Chondrocyte (in vitro differentiated cells): ENCODE measurements at regions not wholly inside any gene's neighbourhood (a gene's known extent, or its start where the extent isn't known, plus 50 kb on each side); places are given as distances from the start of the nearest gene placed in this dataset.

Experiments used
- DNase-seq: peaks from one replicate; pipeline ENCODE4 v3.0.0; 2021; ENCODE audit warnings: mixed read lengths, low spot score
- H3K27ac Mint-ChIP-seq: one replicate; pipeline ENCODE4 v1.8.0; 2021; ENCODE audit warnings: mild to moderate bottlenecking, moderate library complexity, mixed read lengths; ENCODE audit not compliant: unreplicated experiment
- H3K27me3 Mint-ChIP-seq: 2 replicates; pipeline ENCODE4 v1.8.0; 2021; ENCODE audit warnings: low read depth, mixed read lengths
- H3K36me3 Mint-ChIP-seq: 2 replicates; pipeline ENCODE4 v1.8.0; 2021; ENCODE audit warnings: low read depth, mixed read lengths
- H3K4me1 Mint-ChIP-seq: 2 replicates; pipeline ENCODE4 v1.8.0; 2021; ENCODE audit warnings: low read depth, mild to moderate bottlenecking, mixed read lengths
- H3K4me3 Mint-ChIP-seq: one replicate; pipeline ENCODE4 v1.8.0; 2021; ENCODE audit warnings: mild to moderate bottlenecking, moderate library complexity, mixed read lengths; ENCODE audit not compliant: unreplicated experiment
- H3K9me3 Mint-ChIP-seq: 2 replicates; pipeline ENCODE4 v1.8.0; 2021; ENCODE audit warnings: low read depth, mixed read lengths
- CTCF ChIP-seq: fragments of 200-600 bp; sonication (generic); IDR thresholded peaks from 2 replicates; pipeline ENCODE4 v1.5.0; 2021; ENCODE audit warnings: antibody characterized with exemption, mild to moderate bottlenecking, moderate library complexity

- Mint-ChIP-seq H3K27me3 (no peaks in the 10 kb centered on the region), H3K27ac (no peak overlapping the region), H3K4me1 (no peaks in the 10 kb centered on the region), H3K36me3 (no peaks in the 10 kb centered on the region), H3K9me3 (no peaks in the 10 kb centered on the region), H3K4me3 (no peak overlapping the region)
- no peak for DNase-seq
- no peak for TF ChIP-seq CTCF
These were observed 231.5 kb upstream of the SPRY2 start for GRCh38 chr13:80572308-80572922.

DNA sequence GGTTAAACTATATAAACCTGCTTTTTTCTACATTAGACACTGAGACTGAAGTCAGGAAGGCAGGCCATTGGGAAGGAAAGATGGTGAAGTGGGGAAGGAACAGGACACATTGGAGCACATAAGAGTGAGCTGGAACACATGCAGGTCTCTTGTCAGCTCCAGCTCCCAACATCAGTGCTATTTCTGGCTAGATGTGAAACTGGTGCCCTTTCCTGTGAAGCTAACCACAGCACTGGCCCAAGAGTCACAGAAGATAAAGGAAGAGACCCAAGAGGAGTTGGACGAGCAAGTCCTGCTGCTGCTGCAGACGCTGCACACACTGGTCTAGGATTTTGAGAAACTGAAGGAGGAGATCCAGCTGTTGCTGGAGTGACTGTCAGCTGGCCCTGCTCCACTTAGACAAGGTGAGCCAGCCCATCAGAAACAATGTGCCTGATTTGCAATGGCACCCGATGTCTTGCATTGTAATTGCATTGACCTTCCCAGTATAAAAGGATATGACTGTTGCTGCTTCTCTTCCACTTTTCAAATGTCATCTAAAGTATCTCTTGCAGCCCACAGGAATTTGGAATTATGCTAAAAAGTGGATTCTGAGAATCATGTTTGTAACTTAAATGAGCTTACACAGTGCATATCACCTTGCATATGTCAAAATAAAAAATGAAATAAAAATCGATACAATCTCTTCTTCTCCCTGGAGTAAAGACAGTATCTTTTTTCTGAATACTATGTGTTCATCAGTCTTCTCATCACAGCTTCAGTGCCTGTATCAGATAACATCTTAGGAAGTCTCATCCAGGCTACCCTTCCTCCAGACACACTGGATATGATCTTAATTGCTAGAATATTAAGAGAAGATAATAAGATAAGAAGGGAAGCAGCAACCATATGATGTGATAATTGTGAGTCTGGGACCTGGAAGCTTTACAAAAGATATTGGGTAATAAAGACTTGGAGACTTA, 230.7 kb upstream of the SPRY2 start:
- H3K27ac Mint-ChIP-seq, result no peak overlapping the region
- no peaks in the 10 kb centered on the region for H3K27me3 Mint-ChIP-seq
- H3K9me3 Mint-ChIP-seq, result no peaks in the 10 kb centered on the region
- peak; percentile 30 for DNase-seq
- H3K36me3 Mint-ChIP-seq, result no peaks in the 10 kb centered on the region
- no peaks in the 10 kb centered on the region for H3K4me1 Mint-ChIP-seq
- TF ChIP-seq CTCF, result no peak
- no peak overlapping the region for H3K4me3 Mint-ChIP-seq

DNA sequence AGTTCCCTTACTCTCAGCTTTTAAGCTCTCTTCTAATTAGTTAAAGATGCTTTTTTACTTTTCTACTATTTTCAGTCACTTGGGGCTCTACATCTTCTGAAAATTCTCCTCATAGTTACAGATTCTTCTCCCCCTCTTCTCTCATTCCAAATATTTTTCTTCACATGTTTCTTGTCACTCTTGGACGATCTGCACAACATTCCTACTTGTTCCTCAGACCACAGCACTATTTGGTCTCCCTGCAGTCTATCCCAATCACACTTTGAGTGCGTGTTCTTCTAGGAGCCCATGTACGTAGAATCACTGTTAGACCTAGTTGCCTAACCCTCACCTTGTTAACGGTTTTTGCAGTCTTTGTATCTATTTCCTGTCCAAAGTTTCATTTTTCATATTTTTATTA, 222.5 kb upstream of the SPRY2 start:
- no peak for DNase-seq
- H3K36me3 Mint-ChIP-seq, result no peaks in the 10 kb centered on the region
- H3K27ac Mint-ChIP-seq, result peak overlapping the region; percentile 5
- no peaks in the 10 kb centered on the region for H3K27me3 Mint-ChIP-seq
- H3K4me1 Mint-ChIP-seq, result peaks cover 22% of the 10 kb centered on the region
- H3K9me3 Mint-ChIP-seq, result no peaks in the 10 kb centered on the region
- no peak overlapping the region for H3K4me3 Mint-ChIP-seq
- TF ChIP-seq CTCF, result no peak

GRCh38 chr13:80562433-80563156, 221.7 kb upstream of the SPRY2 start:
- Mint-ChIP-seq H3K27me3 (no peaks in the 10 kb centered on the region), H3K27ac (no peak overlapping the region), H3K9me3 (no peaks in the 10 kb centered on the region), H3K4me1 (peaks cover 25% of the 10 kb centered on the region), H3K4me3 (peak overlapping the region; percentile 35), H3K36me3 (no peaks in the 10 kb centered on the region)
- TF ChIP-seq CTCF, result no peak
- no peak for DNase-seq

- peaks cover 25% of the 10 kb centered on the region for H3K4me1 Mint-ChIP-seq
- no peaks in the 10 kb centered on the region for H3K9me3 Mint-ChIP-seq
- no peak for TF ChIP-seq CTCF
- no peaks in the 10 kb centered on the region for H3K27me3 Mint-ChIP-seq
- DNase-seq, result no peak
- H3K4me3 Mint-ChIP-seq, result no peak overlapping the region
- no peaks in the 10 kb centered on the region for H3K36me3 Mint-ChIP-seq
- no peak overlapping the region for H3K27ac Mint-ChIP-seq
These were observed 219.7 kb upstream of the SPRY2 start for GRCh38 chr13:80560609-80561008.
